Fibroblast of villous mesenchyme (primary cell): ENCODE measurements at regions not wholly inside any gene's neighbourhood (a gene's known extent, or its start where the extent isn't known, plus 50 kb on each side); places are given as distances from the start of the nearest gene placed in this dataset.

Source experiments
- DNase-seq: peaks from one replicate; pipeline ENCODE4 v3.0.0-alpha.2; 2010; ENCODE audit warnings: low read depth
- H3K4me3 ChIP-seq: 2 replicates; pipeline ENCODE4 v1.5.1; 2011; ENCODE audit warnings: low read depth, mild to moderate bottlenecking, low read length
- TF ChIP-seq, protein P1 (sequence below): IDR thresholded peaks from 2 replicates; pipeline ENCODE4 v1.5.1; 2012; ENCODE audit warnings: low read depth, mild to moderate bottlenecking, low read length; ENCODE audit not compliant: insufficient read depth

DNA sequence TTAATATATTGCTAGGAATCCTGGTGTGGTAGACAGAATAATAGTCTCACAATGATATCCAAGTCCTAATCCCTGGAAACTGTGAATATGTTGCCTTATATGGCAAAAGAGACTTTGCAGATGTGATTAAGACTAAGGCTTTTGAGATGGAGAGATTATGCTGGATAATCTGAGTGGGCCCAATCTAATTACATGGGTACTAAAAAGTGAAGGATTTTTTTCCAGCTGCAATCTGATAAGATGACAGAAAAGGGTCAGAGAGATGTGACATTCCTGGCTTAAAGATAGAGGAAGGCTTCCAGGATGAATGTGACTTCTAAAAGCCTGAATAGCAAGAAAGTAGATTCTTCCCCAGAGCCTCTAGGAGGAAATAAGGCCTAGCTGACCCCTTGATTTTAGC, 80.7 kb upstream of the MPDZ start:
- TF ChIP-seq, protein P1, sequence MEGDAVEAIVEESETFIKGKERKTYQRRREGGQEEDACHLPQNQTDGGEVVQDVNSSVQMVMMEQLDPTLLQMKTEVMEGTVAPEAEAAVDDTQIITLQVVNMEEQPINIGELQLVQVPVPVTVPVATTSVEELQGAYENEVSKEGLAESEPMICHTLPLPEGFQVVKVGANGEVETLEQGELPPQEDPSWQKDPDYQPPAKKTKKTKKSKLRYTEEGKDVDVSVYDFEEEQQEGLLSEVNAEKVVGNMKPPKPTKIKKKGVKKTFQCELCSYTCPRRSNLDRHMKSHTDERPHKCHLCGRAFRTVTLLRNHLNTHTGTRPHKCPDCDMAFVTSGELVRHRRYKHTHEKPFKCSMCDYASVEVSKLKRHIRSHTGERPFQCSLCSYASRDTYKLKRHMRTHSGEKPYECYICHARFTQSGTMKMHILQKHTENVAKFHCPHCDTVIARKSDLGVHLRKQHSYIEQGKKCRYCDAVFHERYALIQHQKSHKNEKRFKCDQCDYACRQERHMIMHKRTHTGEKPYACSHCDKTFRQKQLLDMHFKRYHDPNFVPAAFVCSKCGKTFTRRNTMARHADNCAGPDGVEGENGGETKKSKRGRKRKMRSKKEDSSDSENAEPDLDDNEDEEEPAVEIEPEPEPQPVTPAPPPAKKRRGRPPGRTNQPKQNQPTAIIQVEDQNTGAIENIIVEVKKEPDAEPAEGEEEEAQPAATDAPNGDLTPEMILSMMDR = no peak
- no peak overlapping the region for H3K4me3 ChIP-seq
- DNase-seq = no peak

DNA sequence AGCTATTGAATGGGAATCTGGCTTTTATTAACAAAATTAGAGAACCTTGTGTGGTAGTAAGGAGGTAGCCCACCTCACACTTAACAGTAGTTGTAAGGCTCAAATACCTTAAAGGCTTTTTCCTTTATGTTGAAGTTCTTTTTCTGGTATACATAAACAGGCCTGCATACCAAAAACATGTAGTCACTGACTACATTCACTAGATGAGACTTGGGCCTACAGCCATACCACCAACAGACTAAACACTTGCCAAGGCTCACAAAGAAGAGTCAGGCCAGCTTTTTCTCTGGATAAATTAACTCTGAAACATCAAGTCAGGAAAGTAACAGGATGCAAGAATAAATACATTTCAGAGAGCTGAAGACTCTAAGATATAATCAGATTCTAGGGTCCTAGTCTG, 78.6 kb upstream of the MPDZ start:
- H3K4me3 ChIP-seq = no peak overlapping the region
- DNase-seq = peak; percentile 77
- TF ChIP-seq, protein P1 = no peak

DNA sequence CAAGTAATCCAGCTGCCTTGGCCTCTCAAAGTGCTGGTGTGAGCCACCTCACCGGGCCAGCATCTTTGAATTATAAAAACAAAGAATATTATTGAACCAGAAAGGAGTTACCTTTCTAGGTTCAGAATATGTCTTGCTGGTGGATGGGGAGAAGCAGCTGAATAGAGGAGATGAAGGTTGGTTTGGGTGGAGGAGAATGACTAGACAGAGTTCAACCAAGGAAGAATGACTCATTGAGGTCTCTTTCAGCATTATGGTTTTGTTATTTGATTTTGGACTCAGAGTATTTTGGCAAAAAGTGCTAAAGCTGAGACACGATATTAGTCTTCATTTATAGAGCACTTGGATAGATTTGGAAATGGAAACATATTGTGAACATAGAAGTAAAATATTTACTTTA, 75.2 kb upstream of the MPDZ start:
- TF ChIP-seq, protein P1 = no peak
- no peak overlapping the region for H3K4me3 ChIP-seq
- no peak for DNase-seq

DNA sequence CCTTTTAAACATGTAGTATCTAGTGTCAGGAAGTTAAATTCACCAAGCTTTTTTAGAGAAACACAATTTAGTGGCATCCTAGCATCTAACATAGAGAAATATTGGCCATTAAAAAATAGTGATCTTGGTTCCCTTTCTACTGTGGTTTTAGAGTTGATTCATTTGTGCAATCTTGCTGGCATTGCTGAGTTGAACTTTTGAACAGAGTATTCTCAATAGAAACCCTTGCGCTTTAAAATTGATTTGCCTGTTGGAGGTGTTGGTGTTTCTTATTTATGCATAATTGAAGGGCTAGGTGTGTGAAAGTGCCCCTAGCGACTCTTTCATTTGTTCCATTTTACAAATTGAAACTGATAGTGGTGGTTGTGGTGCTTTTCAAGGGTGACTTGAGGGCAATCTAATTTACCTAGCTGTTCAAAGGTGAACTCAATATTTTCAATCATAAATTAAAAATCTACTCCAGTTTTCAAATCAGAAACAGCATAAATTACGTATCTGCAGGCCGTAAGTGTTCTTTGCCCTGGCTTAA, 73.0 kb upstream of the MPDZ start:
- DNase-seq = no peak
- no peak overlapping the region for H3K4me3 ChIP-seq
- TF ChIP-seq, protein P1 = no peak

DNA sequence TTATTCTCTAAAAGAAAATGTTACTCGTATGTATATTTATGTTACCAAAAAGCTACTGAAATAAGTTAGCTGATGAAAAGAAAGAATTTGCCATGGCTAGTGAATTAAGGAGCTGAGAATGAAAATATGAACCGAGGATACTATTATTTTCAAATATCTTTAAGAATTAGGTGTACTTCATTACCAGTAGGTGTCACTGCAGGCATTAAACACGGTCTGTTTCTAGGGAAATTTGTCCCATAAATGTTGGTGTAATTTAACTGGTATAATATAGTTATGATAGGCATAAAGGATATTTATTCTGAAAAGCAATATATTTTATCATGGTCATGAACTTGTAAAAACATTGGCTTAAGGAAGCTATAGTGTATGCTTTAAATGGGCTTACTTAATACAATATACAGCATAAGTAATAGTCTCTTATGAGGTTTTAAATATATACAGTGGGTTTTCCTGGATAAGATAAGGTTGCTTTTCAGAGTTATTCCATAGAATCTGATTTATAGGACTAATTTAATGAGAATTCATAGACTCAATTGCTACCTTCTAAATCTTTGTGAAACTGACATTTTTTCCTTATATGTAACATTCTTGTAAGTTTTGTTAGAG, 72.4 kb upstream of the MPDZ start:
- TF ChIP-seq, protein P1 = peak; percentile 54
- peak; percentile 74 for DNase-seq
- H3K4me3 ChIP-seq = no peak overlapping the region

DNA sequence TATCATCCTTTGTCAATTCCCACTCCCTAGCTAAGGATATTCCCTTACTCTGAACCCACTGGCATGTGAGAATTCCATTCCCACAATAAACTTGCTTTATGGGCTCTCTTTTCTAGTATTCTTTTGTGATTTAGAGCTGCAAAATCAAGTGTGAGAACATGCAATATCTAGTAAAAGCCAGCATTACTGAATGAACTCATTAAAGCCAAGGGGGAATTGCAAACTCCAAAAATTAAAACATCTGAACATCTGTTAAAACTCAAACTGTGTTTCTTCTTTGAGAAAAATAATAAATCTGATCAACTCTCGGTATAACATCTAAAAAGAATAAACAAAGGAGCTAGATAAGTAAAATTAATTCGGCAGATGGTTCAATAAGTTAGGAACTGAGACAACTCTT, 53.1 kb upstream of the MPDZ start:
- no peak for DNase-seq
- no peak overlapping the region for H3K4me3 ChIP-seq
- TF ChIP-seq, protein P1 = no peak

DNA sequence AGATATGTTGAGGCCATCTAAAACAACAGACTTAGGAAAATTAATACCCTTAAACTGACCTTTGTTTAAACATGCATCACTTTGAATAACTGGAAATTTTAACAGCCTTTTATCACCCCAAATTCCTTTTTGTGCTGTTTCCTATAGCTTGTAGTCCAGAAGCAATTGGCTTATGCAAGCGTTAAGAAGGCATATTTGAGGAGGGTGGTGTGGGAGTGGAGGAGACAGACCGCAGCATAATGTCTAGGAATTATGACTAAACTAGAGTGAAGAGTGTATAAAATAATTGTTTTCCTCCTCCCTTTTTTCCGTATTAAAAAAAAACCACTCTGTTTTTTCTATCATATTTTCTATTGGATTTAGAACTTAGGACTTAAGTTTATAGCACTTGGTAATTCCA, 51.8 kb upstream of the MPDZ start:
- no peak for DNase-seq
- no peak overlapping the region for H3K4me3 ChIP-seq
- TF ChIP-seq, protein P1 = no peak
